DOHH2 (cell line): ENCODE measurements at regions not wholly inside any gene's neighbourhood (a gene's known extent, or its start where the extent isn't known, plus 50 kb on each side); places are given as distances from the start of the nearest gene placed in this dataset.

ENCODE experiments used
- EZH2phosphoT487 ChIP-seq: fragments of 200-600 bp; sonication (generic); IDR thresholded peaks from 2 replicates; pipeline ENCODE4 v1.6.1; 2017; ENCODE audit warnings: borderline replicate concordance, mild to moderate bottlenecking, antibody characterized with exemption, low read length, moderate library complexity, mixed read lengths
- TF ChIP-seq, protein P1 (sequence below): fragments of 200-600 bp; sonication (generic); IDR thresholded peaks from one replicate; pipeline ENCODE4 v1.5.1; 2014; ENCODE audit warnings: antibody characterized with exemption, mild to moderate bottlenecking, low read depth, low read length; ENCODE audit not compliant: poor library complexity, severe bottlenecking

DNA sequence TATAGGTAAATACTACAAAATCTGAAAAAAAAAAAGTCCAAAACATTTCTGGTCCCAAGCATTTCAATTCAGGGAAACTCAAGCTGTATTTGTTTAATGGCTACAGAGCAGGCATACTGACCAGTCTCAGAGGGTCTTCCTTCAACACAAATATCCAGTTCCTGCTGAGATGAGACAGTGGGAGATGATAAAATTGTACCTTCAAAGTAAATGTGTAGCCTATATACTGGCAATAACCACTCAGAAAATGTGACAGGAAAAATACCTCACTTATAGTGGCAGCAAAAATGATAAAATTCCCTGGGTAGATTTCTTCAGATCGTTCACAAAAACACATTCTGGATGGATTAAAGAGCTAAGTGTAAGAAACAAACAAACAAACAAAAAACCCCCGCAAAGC, 102.0 kb upstream of the FUT8 start:
- TF ChIP-seq, protein P1, sequence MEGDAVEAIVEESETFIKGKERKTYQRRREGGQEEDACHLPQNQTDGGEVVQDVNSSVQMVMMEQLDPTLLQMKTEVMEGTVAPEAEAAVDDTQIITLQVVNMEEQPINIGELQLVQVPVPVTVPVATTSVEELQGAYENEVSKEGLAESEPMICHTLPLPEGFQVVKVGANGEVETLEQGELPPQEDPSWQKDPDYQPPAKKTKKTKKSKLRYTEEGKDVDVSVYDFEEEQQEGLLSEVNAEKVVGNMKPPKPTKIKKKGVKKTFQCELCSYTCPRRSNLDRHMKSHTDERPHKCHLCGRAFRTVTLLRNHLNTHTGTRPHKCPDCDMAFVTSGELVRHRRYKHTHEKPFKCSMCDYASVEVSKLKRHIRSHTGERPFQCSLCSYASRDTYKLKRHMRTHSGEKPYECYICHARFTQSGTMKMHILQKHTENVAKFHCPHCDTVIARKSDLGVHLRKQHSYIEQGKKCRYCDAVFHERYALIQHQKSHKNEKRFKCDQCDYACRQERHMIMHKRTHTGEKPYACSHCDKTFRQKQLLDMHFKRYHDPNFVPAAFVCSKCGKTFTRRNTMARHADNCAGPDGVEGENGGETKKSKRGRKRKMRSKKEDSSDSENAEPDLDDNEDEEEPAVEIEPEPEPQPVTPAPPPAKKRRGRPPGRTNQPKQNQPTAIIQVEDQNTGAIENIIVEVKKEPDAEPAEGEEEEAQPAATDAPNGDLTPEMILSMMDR, result no peak
- TF ChIP-seq EZH2phosphoT487, result no peak
